Liver (tissue), 8 donors: ENCODE measurements at regions not wholly inside any gene's neighbourhood (a gene's known extent, or its start where the extent isn't known, plus 50 kb on each side); places are given as distances from the start of the nearest gene placed in this dataset.

ENCODE experiments used
- DNase-seq: peaks from one replicate; pipeline ENCODE4 v3.0.0-alpha.2; 2017; ENCODE audit warnings: low spot score
- H3K27ac ChIP-seq, 2 donors: one replicate each; pipeline ENCODE4 v1.7.0; 2013; ENCODE audit warnings: inconsistent platforms in 2 of 2, low read length in 2 of 2, control low read depth in 1 of 2, low read depth in 1 of 2, mild to moderate bottlenecking in 1 of 2
- H3K27me3 ChIP-seq, 4 donors: one replicate each; pipeline versions ENCODE4 v1.6.1 to v1.7.0; 2013; ENCODE audit warnings: low read length in 3 of 4, inconsistent platforms in 1 of 4, mild to moderate bottlenecking in 1 of 4, moderate library complexity in 1 of 4; ENCODE audit not compliant: control insufficient read depth in 4 of 4, insufficient read depth in 4 of 4
- H3K36me3 ChIP-seq, 4 donors: one replicate each; pipeline versions ENCODE4 v1.6.1 to v1.7.0; 2013; ENCODE audit warnings: low read length in 3 of 4, mild to moderate bottlenecking in 3 of 4, low read depth in 1 of 4, moderate library complexity in 1 of 4; ENCODE audit not compliant: control insufficient read depth in 4 of 4, insufficient read depth in 3 of 4
- H3K4me1 ChIP-seq, 4 donors: one replicate each; pipeline versions ENCODE4 v1.6.1 to v1.7.0; 2013; ENCODE audit warnings: low read length in 3 of 4, mild to moderate bottlenecking in 3 of 4, moderate library complexity in 1 of 4; ENCODE audit not compliant: control insufficient read depth in 4 of 4, insufficient read depth in 4 of 4
- H3K4me3 ChIP-seq, 3 donors: one replicate each; pipeline versions ENCODE4 v1.6.1 to v1.7.0; 2013; ENCODE audit warnings: low read length in 3 of 3, control low read depth in 1 of 3, low read depth in 1 of 3, mild to moderate bottlenecking in 1 of 3
- H3K9ac ChIP-seq, 2 donors: one replicate each; pipeline ENCODE4 v1.7.0; 2013; ENCODE audit warnings: low read length in 2 of 2, mild to moderate bottlenecking in 2 of 2, moderate library complexity in 2 of 2, control low read depth in 1 of 2, low read depth in 1 of 2
- H3K9me3 ChIP-seq, 4 donors: one replicate each; pipeline versions ENCODE4 v1.6.1 to v1.7.0; 2013; ENCODE audit warnings: low read length in 3 of 4; ENCODE audit not compliant: control insufficient read depth in 4 of 4
- ATF3 ChIP-seq: IDR thresholded peaks from 2 replicates; pipeline ENCODE4 v1.6.1; 2016; ENCODE audit warnings: antibody characterized with exemption
- CTCF ChIP-seq: fragments of 150-350 bp; IDR thresholded peaks from 2 replicates; pipeline ENCODE4 v1.5.1; 2017; ENCODE audit warnings: improper control_type of control experiment, low read depth, low read length; ENCODE audit not compliant: missing input control
- EGR1 ChIP-seq, 2 donors: IDR thresholded peaks; 2 replicates each; pipeline ENCODE4 v1.6.1; 2016 to 2018; ENCODE audit warnings: antibody characterized with exemption in 2 of 2, low read depth in 2 of 2
- FOXA2 ChIP-seq: IDR thresholded peaks from 2 replicates; pipeline ENCODE4 v1.6.1; 2016; ENCODE audit warnings: antibody characterized with exemption
- GABPA ChIP-seq, 2 donors: IDR thresholded peaks in 1 of 2; conservative IDR thresholded peaks in 1 of 2; 2 replicates each; pipeline ENCODE4 v1.6.1; 2016; ENCODE audit warnings: antibody characterized with exemption in 2 of 2, mild to moderate bottlenecking in 1 of 2, moderate library complexity in 1 of 2
- HNF4A ChIP-seq, 2 donors: conservative IDR thresholded peaks; 2 replicates each; pipeline ENCODE4 v1.6.1; 2016; ENCODE audit warnings: antibody characterized with exemption in 2 of 2, mild to moderate bottlenecking in 2 of 2
- JUND ChIP-seq, 2 donors: IDR thresholded peaks; 2 replicates each; pipeline ENCODE4 v1.6.1; 2016; ENCODE audit warnings: antibody characterized with exemption in 2 of 2
- MAX ChIP-seq: IDR thresholded peaks from 2 replicates; pipeline ENCODE4 v1.6.1; 2016; ENCODE audit warnings: antibody characterized with exemption
- NR2F2 ChIP-seq: IDR thresholded peaks from 2 replicates; pipeline ENCODE4 v1.6.1; 2016; ENCODE audit warnings: antibody characterized with exemption
- RAD21 ChIP-seq, 2 donors: IDR thresholded peaks; 2 replicates each; pipeline ENCODE4 v1.6.1; 2016; ENCODE audit warnings: antibody characterized with exemption in 2 of 2, mild to moderate bottlenecking in 2 of 2
- REST ChIP-seq: IDR thresholded peaks from 2 replicates; pipeline ENCODE4 v1.6.1; 2016; ENCODE audit warnings: antibody characterized with exemption, mild to moderate bottlenecking
- RXRA ChIP-seq, 2 donors: IDR thresholded peaks; 2 replicates each; pipeline ENCODE4 v1.6.1; 2017 to 2018; ENCODE audit warnings: antibody characterized with exemption in 2 of 2, mild to moderate bottlenecking in 1 of 2
- TAF1 ChIP-seq: conservative IDR thresholded peaks from 2 replicates; pipeline ENCODE4 v1.6.1; 2016; ENCODE audit warnings: antibody characterized with exemption, mild to moderate bottlenecking
- WGBS: extraction: QIAGEN DNeasy Blood & Tissue Kit; methylation state at CpG from one replicate; pipeline ENCODE4 v1.1.7; 2013; 5-methylcytosine and 5-hydroxymethylcytosine counted together
- donor health status: healthy.
- donor health status: healthy.
- donor health status: healthy.
- donor health status: healthy.
- donor health status: healthy.

- DNase-seq = no peak
- Histone ChIP-seq H3K4me3 (no peak overlapping the region), H3K27ac (no peak overlapping the region), H3K36me3 (no peaks in the 10 kb centered on the region), H3K4me1 (no peaks in the 10 kb centered on the region), H3K9ac (no peak overlapping the region), H3K9me3 (no peaks in the 10 kb centered on the region), H3K27me3 (no peaks in the 10 kb centered on the region)
- 89% methylated on average over 6 of the region's 6 CpGs for WGBS
- no peak for TF ChIP-seq FOXA2
- no peak for TF ChIP-seq ATF3
- TF ChIP-seq TAF1 = no peak
Observed at GRCh38 chr10:64113375-64113774, 592.2 kb downstream of the REEP3 start.

GRCh38 chr10:64113792-64114191 lies 592.6 kb downstream of the REEP3 start:
- H3K9ac ChIP-seq = no peak overlapping the region
- 91% methylated on average over 3 of the region's 3 CpGs for WGBS
- DNase-seq = no peak
- no peak overlapping the region for H3K4me3 ChIP-seq
- no peaks in the 10 kb centered on the region for H3K9me3 ChIP-seq
- H3K36me3 ChIP-seq = no peaks in the 10 kb centered on the region
- no peaks in the 10 kb centered on the region for H3K4me1 ChIP-seq
- H3K27ac ChIP-seq = no peak overlapping the region
- no peak for TF ChIP-seq RAD21 (IDR thresholded peaks at IDR 0.05)
- no peak for TF ChIP-seq MAX
- TF ChIP-seq TAF1 = no peak
- TF ChIP-seq CTCF = no peak
- no peak for TF ChIP-seq EGR1 (IDR thresholded peaks at IDR 0.05; ENCODE audit: low read depth in 2 of 2)
- TF ChIP-seq GABPA (IDR thresholded peaks at IDR 0.05 in 1 of 2, conservative IDR thresholded peaks at IDR 0.05 in 1 of 2) = no peak
- TF ChIP-seq REST = no peak
- TF ChIP-seq ATF3 = no peak
- no peak for TF ChIP-seq NR2F2
- TF ChIP-seq HNF4A (conservative IDR thresholded peaks at IDR 0.05) = no peak
- TF ChIP-seq JUND (IDR thresholded peaks at IDR 0.05) = no peak
- no peak for TF ChIP-seq RXRA (IDR thresholded peaks at IDR 0.05)
- H3K27me3 ChIP-seq = no peaks in the 10 kb centered on the region
